ENCODE measurements at regions not wholly inside any gene's neighbourhood (a gene's known extent, or its start where the extent isn't known, plus 50 kb on each side); places are given as distances from the start of the nearest gene placed in this dataset.
"Not testable (repeated sequence)": the region's sequence is repeated elsewhere in the genome, so short reads cannot be mapped to it uniquely, and the experiment has no call there.

- DNase-seq: no peak
Measured at GRCh38 chr14:105601360-105602242, 75.2 kb downstream of the TMEM121 start.

GRCh38 chr14:105602243-105602750 lies 75.9 kb downstream of the TMEM121 start:
- no peak for DNase-seq

GRCh38 chr14:105602799-105603793 lies 76.7 kb downstream of the TMEM121 start:
- DNase-seq: no peak

DNA sequence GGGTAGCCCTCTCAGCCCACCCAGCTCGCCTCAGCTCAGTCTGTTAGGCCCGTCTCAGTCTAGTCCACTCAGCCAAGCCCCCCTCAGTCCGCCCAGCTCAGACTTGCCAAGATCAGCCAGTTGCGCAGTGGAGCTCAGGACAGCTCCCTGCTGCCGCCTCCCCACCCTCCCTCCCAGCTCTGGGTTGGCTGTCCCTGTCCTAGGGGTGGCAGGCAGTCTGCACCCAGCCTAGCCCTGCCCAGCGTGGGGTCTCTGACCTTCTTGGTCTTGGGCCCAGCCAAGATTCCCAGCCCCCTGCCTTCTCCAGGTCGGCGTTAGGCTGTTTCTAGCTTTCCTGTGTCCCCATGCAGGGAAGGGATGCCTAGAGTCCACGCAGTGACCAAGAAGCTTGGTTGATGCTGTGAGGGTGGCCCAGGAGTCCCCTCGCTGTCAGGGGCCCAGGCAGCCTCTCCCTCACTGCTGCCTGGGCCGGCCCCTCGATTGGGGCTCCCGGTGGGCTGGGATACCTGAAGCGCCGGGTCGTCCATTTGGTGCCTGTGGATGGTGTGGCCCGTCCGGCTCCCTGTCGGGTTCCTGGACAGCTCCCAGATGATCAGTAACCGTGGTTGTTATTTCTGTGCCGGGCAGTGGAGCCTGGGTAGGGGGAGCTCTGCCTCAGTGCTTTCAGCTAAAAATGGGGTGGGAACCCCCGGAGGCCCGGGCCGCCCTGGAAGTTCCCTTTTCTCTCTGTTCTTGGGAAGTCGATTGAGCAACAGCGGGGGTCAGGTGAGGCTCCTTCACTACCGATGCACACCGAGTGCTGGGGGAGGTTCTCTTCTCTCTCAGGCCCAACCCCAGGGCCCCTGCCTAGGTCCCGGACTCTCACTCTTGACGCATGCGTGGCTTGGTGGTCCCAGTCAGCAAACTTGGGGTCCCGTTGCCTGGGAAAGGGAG lies 78.4 kb downstream of the TMEM121 start:
- DNase-seq: not testable (repeated sequence)

- no peak for DNase-seq
Measured at GRCh38 chr14:105605464-105606304, 79.3 kb downstream of the TMEM121 start.

GRCh38 chr14:105606305-105606975 lies 80.1 kb downstream of the TMEM121 start:
- not testable (repeated sequence) for DNase-seq

GRCh38 chr14:105607025-105607424 lies 80.6 kb downstream of the TMEM121 start:
- not testable (repeated sequence) for DNase-seq

GRCh38 chr14:105614987-105615386 lies 88.6 kb downstream of the TMEM121 start:
- DNase-seq: not testable (repeated sequence)

DNA sequence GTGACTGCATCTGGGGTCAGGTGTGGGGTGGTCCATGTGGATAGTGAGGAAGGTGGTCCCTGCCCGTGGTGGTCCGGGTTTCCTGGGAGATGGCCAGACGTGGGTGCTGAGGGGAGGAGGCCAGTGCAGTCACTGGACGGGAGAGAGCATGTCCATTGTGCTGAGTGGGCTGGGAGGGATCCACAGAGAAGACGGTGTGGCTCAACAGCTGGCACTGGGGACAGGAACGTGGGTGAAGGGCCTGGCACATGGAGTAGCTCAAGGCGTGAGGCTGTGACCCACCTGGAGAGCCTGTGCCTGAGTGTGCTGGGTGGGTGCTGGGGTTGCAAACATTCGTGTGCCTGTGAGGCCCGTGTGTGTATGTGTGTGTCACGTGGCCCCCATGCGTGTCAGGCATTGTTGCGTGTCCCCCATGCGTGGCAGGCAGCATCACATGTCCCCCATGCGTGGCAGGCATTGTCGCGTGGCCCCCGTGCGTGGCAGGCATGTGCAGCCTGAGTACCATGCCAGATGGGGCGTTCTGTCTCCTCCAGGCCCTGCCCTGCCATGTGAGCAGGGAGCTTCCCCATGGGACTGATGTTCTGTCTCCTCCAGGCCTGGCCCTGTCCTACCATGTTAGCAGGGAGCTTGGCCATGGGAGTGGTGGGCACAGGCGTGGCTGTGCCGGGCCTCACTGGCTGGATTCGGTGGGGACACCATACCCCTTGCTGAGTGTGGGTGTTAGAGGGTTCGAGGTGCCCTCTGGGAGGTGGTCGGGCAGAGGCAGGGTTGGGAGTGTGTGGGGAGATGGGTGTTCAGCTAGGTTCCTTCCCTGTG lies 89.8 kb downstream of the TMEM121 start:
- DNase-seq: not testable (repeated sequence)

GRCh38 chr14:105616802-105617192 lies 90.4 kb downstream of the TMEM121 start:
- no peak for DNase-seq

DNA sequence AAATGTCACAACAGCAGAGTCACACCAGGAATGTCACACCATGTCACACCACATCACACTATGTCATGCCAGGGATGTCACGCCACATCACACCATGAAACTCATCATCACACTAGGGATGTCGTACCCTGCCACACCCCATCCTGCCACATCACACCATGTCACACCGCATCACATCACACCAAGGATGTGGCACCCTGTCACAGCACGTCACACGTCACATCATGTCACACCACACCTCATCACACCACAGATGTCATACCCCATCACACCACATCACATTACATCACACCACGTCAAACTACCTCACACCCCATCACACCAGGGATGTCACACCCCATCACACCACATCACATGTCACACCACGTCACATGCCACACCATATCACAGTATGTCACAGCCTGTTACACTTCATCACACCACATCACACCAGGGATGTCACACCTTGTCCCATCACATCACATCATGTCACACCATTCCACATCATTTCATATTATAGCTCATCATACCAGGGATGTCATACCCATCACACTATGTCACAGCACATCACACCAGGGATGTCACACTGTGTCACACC lies 90.9 kb downstream of the TMEM121 start:
- no peak for DNase-seq

DNA sequence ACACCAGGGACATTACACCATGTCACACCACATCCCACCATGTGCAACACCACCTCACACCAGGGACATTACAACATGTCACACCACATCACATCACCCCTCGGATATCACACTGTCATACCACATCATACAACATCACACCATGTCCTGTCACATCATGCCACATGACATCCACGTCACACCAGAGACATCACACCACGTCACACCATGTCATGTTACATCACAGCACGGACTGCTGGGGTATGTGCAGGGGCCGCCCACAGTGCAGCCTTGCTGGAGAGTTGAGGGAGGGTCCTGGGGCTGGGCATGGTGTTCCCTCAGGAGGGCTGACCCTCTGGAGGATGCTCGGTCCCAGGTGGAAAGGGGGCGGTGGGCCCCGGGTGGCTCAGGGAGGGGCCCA lies 91.4 kb downstream of the TMEM121 start:
- DNase-seq: not testable (repeated sequence)

DNA sequence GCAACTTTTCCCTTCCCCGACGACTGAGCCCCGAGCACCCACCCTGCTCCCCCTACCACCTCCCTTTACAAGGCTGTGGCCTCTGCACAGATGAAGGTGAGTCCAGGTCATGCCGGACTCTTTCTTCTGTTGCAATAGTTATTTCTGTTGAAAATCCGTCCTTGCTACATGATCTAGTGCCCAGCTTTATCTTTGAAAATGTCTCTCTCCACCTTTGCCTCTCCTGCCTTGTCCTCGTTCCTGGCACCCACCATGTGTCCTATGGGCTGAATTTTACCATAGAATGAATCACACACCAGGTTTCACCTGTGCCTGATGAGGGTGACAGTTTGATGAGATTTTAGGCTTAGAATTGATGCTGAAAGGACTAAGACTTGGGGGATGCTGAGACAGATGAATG lies 92.9 kb downstream of the TMEM121 start:
- not testable (repeated sequence) for DNase-seq

- not testable (repeated sequence) for DNase-seq
Measured at GRCh38 chr14:105620178-105620864, 93.9 kb downstream of the TMEM121 start.

DNA sequence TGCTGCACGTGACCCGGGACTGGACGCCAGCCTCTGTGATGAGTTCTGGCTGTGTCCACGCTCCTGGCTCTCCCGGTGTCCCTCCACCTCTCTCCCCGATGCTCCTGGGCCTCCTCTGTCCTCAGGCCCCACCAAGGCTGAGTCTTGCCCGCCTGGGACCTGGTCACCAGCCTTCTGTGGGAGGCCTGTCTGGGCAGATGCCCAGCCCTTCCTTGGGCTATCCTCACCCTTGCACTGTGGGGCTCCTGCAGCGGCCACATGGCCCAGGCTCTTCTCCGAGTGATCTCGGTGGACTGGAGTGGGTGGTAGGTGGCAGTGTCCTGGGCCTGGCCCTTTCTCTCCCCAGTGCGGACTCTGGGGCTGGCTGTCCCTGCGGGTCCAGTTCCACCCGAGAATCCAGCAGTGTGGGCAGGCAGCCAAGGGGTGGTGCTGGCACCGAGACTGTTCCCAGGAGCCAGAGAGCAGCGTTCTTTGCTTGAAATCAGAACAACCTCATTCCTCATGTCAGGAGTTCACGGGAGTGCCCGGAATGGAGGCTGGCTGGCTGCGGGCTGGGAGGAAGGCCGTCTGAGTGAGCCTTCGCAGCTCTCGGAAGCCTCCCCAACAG lies 94.6 kb downstream of the TMEM121 start:
- not testable (repeated sequence) for DNase-seq

DNA sequence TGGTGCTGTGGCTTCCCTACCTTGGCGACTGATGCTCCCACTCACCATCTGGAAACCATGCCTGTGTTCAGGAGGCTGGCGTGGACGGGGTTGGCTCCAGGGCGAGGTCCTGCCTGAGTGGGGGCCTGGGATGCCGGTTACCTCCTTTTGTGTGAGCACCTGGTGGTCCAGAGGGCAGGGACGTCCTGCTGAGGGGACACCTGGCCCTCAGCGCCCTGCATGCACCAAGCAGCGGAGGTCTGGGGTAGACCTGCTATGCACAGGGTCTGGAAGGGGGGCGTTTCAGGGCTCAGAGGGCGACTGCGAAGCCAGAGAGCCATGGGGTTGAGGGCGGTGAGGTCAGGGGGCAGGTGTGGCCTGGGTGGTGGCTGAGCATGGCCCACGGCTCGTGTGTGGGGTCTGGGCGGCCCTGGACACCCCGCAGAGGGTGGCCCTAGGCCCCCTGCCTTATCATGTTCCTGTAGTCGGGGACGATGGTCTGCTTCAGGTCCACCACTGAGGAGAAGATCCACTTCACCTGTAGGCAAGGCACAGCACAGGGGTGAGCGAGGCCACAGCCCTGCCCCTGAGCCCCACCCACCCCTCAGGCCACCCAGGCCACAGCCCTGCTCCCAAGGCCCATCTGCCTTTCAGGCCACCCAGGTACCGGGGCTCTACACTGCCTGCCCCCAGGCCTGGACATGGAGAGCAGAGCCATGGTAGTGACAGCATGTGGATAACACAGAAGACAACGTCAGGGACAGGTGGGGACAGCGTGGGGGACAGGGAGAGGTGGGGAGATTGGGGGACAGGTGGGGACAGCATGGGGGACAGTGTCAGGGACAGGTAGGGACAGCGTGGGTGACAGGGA lies 95.3 kb downstream of the TMEM121 start:
- not testable (repeated sequence) for DNase-seq

DNA sequence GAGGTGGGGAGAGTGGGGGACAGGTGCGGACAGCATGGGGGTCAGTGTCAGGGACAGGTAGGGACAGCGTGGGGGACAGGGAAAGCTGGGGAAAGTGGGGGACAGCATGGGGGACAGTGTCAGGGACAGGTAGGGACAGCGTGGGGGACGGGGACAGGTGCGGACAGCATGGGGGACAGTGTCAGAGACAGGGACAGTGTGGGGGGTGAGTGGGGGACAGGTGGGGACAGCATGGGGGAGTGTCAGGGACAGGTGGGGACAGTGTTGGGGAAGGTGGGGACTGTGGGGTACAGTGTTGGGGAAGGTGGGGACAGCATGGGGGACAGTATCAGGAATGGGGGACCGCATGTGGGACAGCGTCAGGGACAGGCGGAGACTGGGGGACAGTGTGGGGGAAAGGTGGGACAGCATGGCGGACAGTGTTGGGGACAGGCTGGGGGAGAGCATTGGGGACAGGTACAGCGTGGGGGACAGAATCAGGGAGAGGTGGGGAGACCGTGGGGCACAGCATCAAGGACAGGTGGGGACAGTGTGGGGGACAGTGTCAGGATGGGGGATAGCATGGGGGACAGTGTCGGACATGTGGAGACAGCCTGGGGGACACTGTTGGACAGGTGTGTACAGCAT lies 96.1 kb downstream of the TMEM121 start:
- no peak for DNase-seq
